GM13976 (cell line): ENCODE measurements at regions not wholly inside any gene's neighbourhood (a gene's known extent, or its start where the extent isn't known, plus 50 kb on each side); places are given as distances from the start of the nearest gene placed in this dataset.

Experiments
- DNase-seq: peaks from one replicate; pipeline ENCODE4 v3.0.0; 2012; ENCODE audit warnings: low spot score
- in situ Hi-C: fragments of 300-500 bp; cut with MboI; formaldehyde crosslinking; loops from one replicate; pipeline ENCODE4 v1.12.0; 2022; ENCODE audit warnings: low sequenced_read_pairs, mixed read lengths, inconsistent platforms; ENCODE audit not compliant: unreplicated experiment
- TF ChIP-seq, protein P1 (sequence below): IDR thresholded peaks from 2 replicates; pipeline ENCODE4 v1.5.1; 2012; ENCODE audit warnings: borderline replicate concordance, mild to moderate bottlenecking; ENCODE audit not compliant: insufficient read depth; ENCODE audit errors: extremely low read depth, missing control alignments, control extremely low read depth

DNA sequence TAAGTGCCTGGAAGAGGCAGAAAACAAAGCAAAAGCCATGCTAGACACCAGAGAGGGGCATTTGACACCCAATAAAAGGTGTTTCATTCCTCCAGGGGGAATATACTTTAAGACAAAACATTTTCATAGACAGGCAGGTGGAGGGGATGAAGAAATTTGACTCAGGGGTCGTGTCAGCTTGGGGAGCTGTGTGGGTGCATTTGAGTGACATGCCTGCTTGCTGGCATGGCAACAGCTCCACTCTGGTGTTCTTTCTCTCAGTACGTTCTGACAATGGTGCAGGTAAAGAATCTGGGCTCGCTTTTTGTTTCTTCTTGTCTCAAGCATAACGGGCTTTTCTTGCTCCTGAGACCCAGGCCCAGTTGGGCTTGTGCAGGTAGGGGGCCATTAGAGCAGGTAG is 292.9 kb upstream of the ATP10A start:
- in situ Hi-C loops = no loop called here
- TF ChIP-seq, protein P1, sequence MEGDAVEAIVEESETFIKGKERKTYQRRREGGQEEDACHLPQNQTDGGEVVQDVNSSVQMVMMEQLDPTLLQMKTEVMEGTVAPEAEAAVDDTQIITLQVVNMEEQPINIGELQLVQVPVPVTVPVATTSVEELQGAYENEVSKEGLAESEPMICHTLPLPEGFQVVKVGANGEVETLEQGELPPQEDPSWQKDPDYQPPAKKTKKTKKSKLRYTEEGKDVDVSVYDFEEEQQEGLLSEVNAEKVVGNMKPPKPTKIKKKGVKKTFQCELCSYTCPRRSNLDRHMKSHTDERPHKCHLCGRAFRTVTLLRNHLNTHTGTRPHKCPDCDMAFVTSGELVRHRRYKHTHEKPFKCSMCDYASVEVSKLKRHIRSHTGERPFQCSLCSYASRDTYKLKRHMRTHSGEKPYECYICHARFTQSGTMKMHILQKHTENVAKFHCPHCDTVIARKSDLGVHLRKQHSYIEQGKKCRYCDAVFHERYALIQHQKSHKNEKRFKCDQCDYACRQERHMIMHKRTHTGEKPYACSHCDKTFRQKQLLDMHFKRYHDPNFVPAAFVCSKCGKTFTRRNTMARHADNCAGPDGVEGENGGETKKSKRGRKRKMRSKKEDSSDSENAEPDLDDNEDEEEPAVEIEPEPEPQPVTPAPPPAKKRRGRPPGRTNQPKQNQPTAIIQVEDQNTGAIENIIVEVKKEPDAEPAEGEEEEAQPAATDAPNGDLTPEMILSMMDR = no peak
- no peak for DNase-seq

DNA sequence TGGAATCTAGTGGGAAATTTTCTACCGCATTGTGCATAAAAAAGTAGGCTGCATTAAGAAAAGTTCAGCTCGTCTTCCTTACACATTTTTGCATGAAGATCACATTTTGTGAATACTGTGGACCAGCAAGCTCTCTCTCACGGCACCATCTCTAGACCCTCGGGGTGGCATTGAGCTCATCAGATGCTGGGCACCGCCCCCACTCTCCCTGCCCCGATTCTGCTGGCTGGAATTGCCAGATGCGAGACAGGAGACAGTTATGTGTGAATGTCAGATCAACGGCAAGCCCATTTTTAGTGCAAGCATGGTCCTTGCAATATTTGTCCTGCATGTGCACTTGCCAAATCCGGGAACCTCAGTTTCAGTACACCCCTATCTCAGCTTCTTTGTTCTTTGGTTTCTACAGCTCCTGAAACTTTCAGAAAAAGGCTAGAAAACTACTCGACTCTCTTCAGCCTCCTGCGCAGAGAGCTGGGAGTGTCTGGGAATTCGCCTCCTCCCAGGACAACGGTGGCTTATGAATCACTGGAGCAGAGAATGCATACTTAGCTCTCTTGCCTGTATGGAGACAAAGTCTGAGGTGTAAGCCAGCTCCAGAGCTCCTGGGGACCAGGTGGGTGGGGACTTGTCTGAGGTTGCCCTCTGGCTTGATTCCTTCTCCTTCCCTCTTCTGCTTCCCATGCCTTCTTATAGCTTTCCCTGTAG is 285.2 kb upstream of the ATP10A start:
- in situ Hi-C loops = no loop called here
- no peak for DNase-seq
- TF ChIP-seq, protein P1 = no peak

DNA sequence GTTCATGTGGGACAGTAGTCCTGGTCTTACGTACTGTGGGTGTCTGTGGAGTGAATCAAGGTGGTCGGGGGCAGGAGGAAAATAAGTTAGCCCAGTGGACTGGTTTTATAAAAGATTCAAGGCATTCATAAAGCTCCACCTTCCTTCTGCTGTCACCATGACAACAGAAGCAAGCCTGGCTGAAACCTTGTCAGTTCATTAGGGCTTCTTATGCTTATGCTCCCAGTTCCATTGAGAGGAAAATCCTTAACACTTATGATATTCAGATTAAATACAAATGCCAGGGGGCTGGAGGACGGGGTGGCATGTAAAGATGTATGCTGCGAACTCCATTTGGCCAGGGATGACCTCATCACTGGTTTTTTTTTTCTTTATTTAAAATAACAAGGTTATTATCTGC is 283.1 kb upstream of the ATP10A start:
- DNase-seq = no peak
- in situ Hi-C loops = no loop called here
- TF ChIP-seq, protein P1 = no peak

GRCh38 chr15:26145796-26146195 is 282.7 kb upstream of the ATP10A start:
- TF ChIP-seq, protein P1 = no peak
- in situ Hi-C loops = no loop called here
- no peak for DNase-seq

GRCh38 chr15:26144836-26145235 is 281.7 kb upstream of the ATP10A start:
- in situ Hi-C loops = no loop called here
- TF ChIP-seq, protein P1 = no peak
- no peak for DNase-seq

- DNase-seq = no peak
- TF ChIP-seq, protein P1 = no peak
- in situ Hi-C loops = no loop called here
These were observed 280.1 kb upstream of the ATP10A start for GRCh38 chr15:26143221-26143620.

GRCh38 chr15:26134812-26135211 is 271.7 kb upstream of the ATP10A start:
- no peak for DNase-seq
- in situ Hi-C loops = no loop called here
- TF ChIP-seq, protein P1 = no peak
